Neural progenitor cell (in vitro differentiated cells): ENCODE measurements at regions not wholly inside any gene's neighbourhood (a gene's known extent, or its start where the extent isn't known, plus 50 kb on each side); places are given as distances from the start of the nearest gene placed in this dataset.

ENCODE experiments used
- EZH2 ChIP-seq: fragments of 200-600 bp; sonication (generic); IDR thresholded peaks from 2 replicates; pipeline ENCODE4 v1.6.1; 2017; ENCODE audit warnings: antibody characterized with exemption, mild to moderate bottlenecking, moderate library complexity
- EZH2phosphoT487 ChIP-seq: fragments of 200-600 bp; sonication (generic); IDR thresholded peaks from 2 replicates; pipeline ENCODE4 v1.6.1; 2017; ENCODE audit warnings: antibody characterized with exemption
- TF ChIP-seq, protein P1 (sequence below): fragments of 200-600 bp; sonication (generic); IDR thresholded peaks from 2 replicates; pipeline ENCODE4 v1.5.1; 2017; ENCODE audit warnings: antibody characterized with exemption, mild to moderate bottlenecking

- TF ChIP-seq, protein P1, sequence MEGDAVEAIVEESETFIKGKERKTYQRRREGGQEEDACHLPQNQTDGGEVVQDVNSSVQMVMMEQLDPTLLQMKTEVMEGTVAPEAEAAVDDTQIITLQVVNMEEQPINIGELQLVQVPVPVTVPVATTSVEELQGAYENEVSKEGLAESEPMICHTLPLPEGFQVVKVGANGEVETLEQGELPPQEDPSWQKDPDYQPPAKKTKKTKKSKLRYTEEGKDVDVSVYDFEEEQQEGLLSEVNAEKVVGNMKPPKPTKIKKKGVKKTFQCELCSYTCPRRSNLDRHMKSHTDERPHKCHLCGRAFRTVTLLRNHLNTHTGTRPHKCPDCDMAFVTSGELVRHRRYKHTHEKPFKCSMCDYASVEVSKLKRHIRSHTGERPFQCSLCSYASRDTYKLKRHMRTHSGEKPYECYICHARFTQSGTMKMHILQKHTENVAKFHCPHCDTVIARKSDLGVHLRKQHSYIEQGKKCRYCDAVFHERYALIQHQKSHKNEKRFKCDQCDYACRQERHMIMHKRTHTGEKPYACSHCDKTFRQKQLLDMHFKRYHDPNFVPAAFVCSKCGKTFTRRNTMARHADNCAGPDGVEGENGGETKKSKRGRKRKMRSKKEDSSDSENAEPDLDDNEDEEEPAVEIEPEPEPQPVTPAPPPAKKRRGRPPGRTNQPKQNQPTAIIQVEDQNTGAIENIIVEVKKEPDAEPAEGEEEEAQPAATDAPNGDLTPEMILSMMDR, result no peak
- TF ChIP-seq EZH2phosphoT487, result no peak
- no peak for TF ChIP-seq EZH2
Measured at GRCh38 chr18:6649421-6650126, 79.9 kb upstream of the ARHGAP28 start.
